Mesendoderm (in vitro differentiated cells): ENCODE measurements at regions not wholly inside any gene's neighbourhood (a gene's known extent, or its start where the extent isn't known, plus 50 kb on each side); places are given as distances from the start of the nearest gene placed in this dataset.

Experiments
- DNase-seq: peaks from one replicate; pipeline ENCODE4 v3.0.0; 2013
- H2AK5ac ChIP-seq: 2 replicates; pipeline ENCODE4 v1.6.1; 2013; ENCODE audit warnings: low read length, inconsistent platforms
- H2BK120ac ChIP-seq: 2 replicates; pipeline ENCODE4 v1.6.1; 2013; ENCODE audit warnings: low read depth, mild to moderate bottlenecking, low read length, moderate library complexity, mixed read lengths
- H2BK15ac ChIP-seq: replicated peaks from 2 replicates; pipeline ENCODE4 v1.6.1; 2013; ENCODE audit warnings: low read depth, mild to moderate bottlenecking, moderate library complexity
- H2BK5ac ChIP-seq: 2 replicates; pipeline ENCODE4 v1.6.1; 2013; ENCODE audit warnings: low read length, inconsistent platforms
- H3K18ac ChIP-seq: 2 replicates; pipeline ENCODE4 v1.6.1; 2013; ENCODE audit warnings: mild to moderate bottlenecking, low read length, mixed read lengths
- H3K23ac ChIP-seq: one replicate; pipeline ENCODE4 v1.6.1; 2013; ENCODE audit warnings: low read length
- H3K27ac ChIP-seq: 2 replicates; pipeline ENCODE4 v1.5.1; 2013; ENCODE audit warnings: low read depth, mild to moderate bottlenecking, inconsistent platforms, low read length, moderate library complexity
- H3K27me3 ChIP-seq: 2 replicates; pipeline ENCODE4 v1.6.1; 2013; ENCODE audit warnings: low read length, control low read depth, mild to moderate bottlenecking, inconsistent platforms; ENCODE audit not compliant: insufficient read depth, poor library complexity
- H3K36me3 ChIP-seq: 2 replicates; pipeline ENCODE4 v1.6.1; 2013; ENCODE audit warnings: low read length, inconsistent platforms; ENCODE audit not compliant: control insufficient read depth, insufficient read depth
- H3K4ac ChIP-seq: one replicate; pipeline ENCODE4 v1.6.1; 2013; ENCODE audit warnings: low read depth, mild to moderate bottlenecking, low read length, moderate library complexity
- H3K4me1 ChIP-seq: 2 replicates; pipeline ENCODE4 v1.6.1; 2013; ENCODE audit warnings: low read depth, low read length, inconsistent platforms; ENCODE audit not compliant: control insufficient read depth
- H3K4me2 ChIP-seq: 2 replicates; pipeline ENCODE4 v1.6.1; 2013; ENCODE audit warnings: low read length
- H3K4me3 ChIP-seq: 2 replicates; pipeline ENCODE4 v1.5.1; 2013; ENCODE audit warnings: mild to moderate bottlenecking, low read length
- H3K56ac ChIP-seq: one replicate; pipeline ENCODE4 v1.6.1; 2013; ENCODE audit warnings: low read length
- H3K79me1 ChIP-seq: 2 replicates; pipeline ENCODE4 v1.6.1; 2013; ENCODE audit warnings: low read length, inconsistent platforms
- H3K79me2 ChIP-seq: 2 replicates; pipeline ENCODE4 v1.6.1; 2013; ENCODE audit warnings: mild to moderate bottlenecking, low read length; ENCODE audit not compliant: control insufficient read depth, insufficient read depth
- H3K9ac ChIP-seq: 2 replicates; pipeline ENCODE4 v1.6.1; 2013; ENCODE audit warnings: low read length, inconsistent platforms
- H4K5ac ChIP-seq: one replicate; pipeline ENCODE4 v1.6.1; 2013; ENCODE audit warnings: low read length
- H4K8ac ChIP-seq: one replicate; pipeline ENCODE4 v1.6.1; 2013; ENCODE audit warnings: low read depth, mild to moderate bottlenecking, control low read depth, low read length, moderate library complexity
- WGBS: extraction: QIAGEN DNeasy Blood & Tissue Kit; methylation state at CpG from one replicate; pipeline ENCODE4 v1.1.7; 2013; ENCODE audit warnings: low lambda C conversion rate, missing lambda C conversion rate; ENCODE audit not compliant: insufficient coverage; ENCODE audit errors: extremely low coverage; 5-methylcytosine and 5-hydroxymethylcytosine counted together

GRCh38 chr20:53678315-53678989 lies 84.8 kb upstream of the ZNF217 start:
- no peak for DNase-seq
- no peak overlapping the region for H3K18ac ChIP-seq
- no peak overlapping the region for H2BK5ac ChIP-seq
- no CpG with 5 or more reads among the region's 7 CpGs for WGBS
- H3K36me3 ChIP-seq: no peaks in the 10 kb centered on the region
- H3K4me1 ChIP-seq: peaks cover 10% of the 10 kb centered on the region
- H3K27me3 ChIP-seq: no peaks in the 10 kb centered on the region
- H3K79me2 ChIP-seq: no peaks in the 10 kb centered on the region
- no peak overlapping the region for H3K4me3 ChIP-seq
- H3K4me2 ChIP-seq: no peak overlapping the region
- H3K23ac ChIP-seq: no peak overlapping the region
- H3K9ac ChIP-seq: no peak overlapping the region
- no peak overlapping the region for H2BK120ac ChIP-seq
- H3K4ac ChIP-seq: no peak overlapping the region
- no peaks in the 10 kb centered on the region for H3K79me1 ChIP-seq
- no peak overlapping the region for H4K8ac ChIP-seq
- no peak overlapping the region for H4K5ac ChIP-seq
- no peak overlapping the region for H2AK5ac ChIP-seq
- H3K27ac ChIP-seq: no peak overlapping the region
- no peak overlapping the region for H2BK15ac ChIP-seq
- no peak overlapping the region for H3K56ac ChIP-seq

DNA sequence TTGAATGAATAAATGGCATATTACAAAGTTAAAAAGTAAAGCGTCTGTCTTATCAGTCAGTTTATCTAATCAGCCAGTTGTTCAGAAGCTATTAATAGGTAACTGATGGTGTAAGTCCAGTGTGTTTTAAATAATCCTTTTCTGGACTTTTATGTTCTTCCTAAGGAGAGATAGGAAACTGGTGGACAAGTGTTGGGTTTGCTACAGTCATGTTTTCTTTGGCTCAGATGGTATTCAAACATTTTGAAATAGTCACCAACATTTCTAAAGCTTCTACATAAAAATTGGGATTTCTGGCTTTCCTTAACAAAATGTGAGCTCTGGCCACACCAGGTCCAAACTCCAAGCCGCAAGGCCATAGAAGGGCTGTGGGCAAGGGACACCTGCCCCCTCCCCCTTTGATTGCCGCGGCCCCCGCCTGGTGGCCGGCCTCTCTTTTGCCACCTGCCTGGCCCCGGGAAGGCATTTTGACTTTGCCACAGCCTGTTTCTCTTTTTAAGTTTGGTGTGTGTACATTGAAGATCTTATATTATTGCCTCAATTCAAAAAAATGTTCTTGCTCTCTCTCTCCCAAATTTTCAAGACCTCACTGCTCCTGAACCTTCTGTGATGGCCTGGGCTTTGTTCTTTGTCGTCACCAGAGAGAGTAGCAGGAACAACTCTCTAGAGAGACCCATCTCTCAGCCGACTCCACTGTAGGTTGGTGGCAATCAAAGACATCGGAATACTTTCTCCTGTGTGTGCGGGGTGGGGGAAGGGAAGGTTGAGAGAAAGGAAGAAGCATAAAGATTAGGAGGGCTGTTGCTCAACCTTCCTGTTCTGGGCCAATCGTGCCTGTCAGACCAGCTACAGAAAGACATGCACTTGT lies 84.0 kb upstream of the ZNF217 start:
- DNase-seq: peak; percentile 73
- no peak overlapping the region for H3K23ac ChIP-seq
- H3K79me1 ChIP-seq: no peaks in the 10 kb centered on the region
- H3K4me3 ChIP-seq: no peak overlapping the region
- H2BK5ac ChIP-seq: no peak overlapping the region
- H3K36me3 ChIP-seq: no peaks in the 10 kb centered on the region
- H3K4me1 ChIP-seq: peaks cover 10% of the 10 kb centered on the region
- no peak overlapping the region for H2BK15ac ChIP-seq
- H3K27me3 ChIP-seq: no peaks in the 10 kb centered on the region
- H3K56ac ChIP-seq: peak overlapping the region; percentile 64
- H2BK120ac ChIP-seq: no peak overlapping the region
- no peak overlapping the region for H3K4me2 ChIP-seq
- no peak overlapping the region for H3K27ac ChIP-seq
- peak overlapping the region; percentile 80 for H3K18ac ChIP-seq
- H4K8ac ChIP-seq: no peak overlapping the region
- no peak overlapping the region for H4K5ac ChIP-seq
- no peak overlapping the region for H2AK5ac ChIP-seq
- no CpG with 5 or more reads among the region's 12 CpGs for WGBS
- no peaks in the 10 kb centered on the region for H3K79me2 ChIP-seq
- no peak overlapping the region for H3K9ac ChIP-seq
- H3K4ac ChIP-seq: no peak overlapping the region

- H3K79me1 ChIP-seq: no peaks in the 10 kb centered on the region
- H3K36me3 ChIP-seq: no peaks in the 10 kb centered on the region
- no peak overlapping the region for H3K23ac ChIP-seq
- H2BK5ac ChIP-seq: no peak overlapping the region
- H2BK120ac ChIP-seq: no peak overlapping the region
- peaks cover 10% of the 10 kb centered on the region for H3K4me1 ChIP-seq
- no peak overlapping the region for H3K4ac ChIP-seq
- no peak overlapping the region for H4K5ac ChIP-seq
- WGBS: no CpG with 5 or more reads among the region's 8 CpGs
- no peak overlapping the region for H2BK15ac ChIP-seq
- no peak overlapping the region for H3K27ac ChIP-seq
- no peak overlapping the region for H2AK5ac ChIP-seq
- no peaks in the 10 kb centered on the region for H3K79me2 ChIP-seq
- no peak overlapping the region for H3K56ac ChIP-seq
- H3K9ac ChIP-seq: no peak overlapping the region
- no peak for DNase-seq
- H3K27me3 ChIP-seq: no peaks in the 10 kb centered on the region
- H4K8ac ChIP-seq: no peak overlapping the region
- H3K4me3 ChIP-seq: no peak overlapping the region
- H3K18ac ChIP-seq: no peak overlapping the region
- H3K4me2 ChIP-seq: no peak overlapping the region
These were observed 83.3 kb upstream of the ZNF217 start for GRCh38 chr20:53676987-53677386.

GRCh38 chr20:53676519-53676822 lies 82.8 kb upstream of the ZNF217 start:
- Histone ChIP-seq H4K8ac (no peak overlapping the region), H3K79me1 (no peaks in the 10 kb centered on the region), H3K27me3 (no peaks in the 10 kb centered on the region), H3K36me3 (no peaks in the 10 kb centered on the region), H3K23ac (no peak overlapping the region), H2BK15ac (no peak overlapping the region), H3K27ac (no peak overlapping the region), H3K56ac (no peak overlapping the region), H3K4me3 (no peak overlapping the region), H3K4me1 (peaks cover 10% of the 10 kb centered on the region), H2BK120ac (no peak overlapping the region), H2BK5ac (no peak overlapping the region), H3K4ac (no peak overlapping the region), H3K4me2 (no peak overlapping the region), H3K18ac (no peak overlapping the region), H2AK5ac (no peak overlapping the region), H3K9ac (no peak overlapping the region), H3K79me2 (no peaks in the 10 kb centered on the region), H4K5ac (no peak overlapping the region)
- DNase-seq: no peak
- no CpG with 5 or more reads among the region's 2 CpGs for WGBS

DNA sequence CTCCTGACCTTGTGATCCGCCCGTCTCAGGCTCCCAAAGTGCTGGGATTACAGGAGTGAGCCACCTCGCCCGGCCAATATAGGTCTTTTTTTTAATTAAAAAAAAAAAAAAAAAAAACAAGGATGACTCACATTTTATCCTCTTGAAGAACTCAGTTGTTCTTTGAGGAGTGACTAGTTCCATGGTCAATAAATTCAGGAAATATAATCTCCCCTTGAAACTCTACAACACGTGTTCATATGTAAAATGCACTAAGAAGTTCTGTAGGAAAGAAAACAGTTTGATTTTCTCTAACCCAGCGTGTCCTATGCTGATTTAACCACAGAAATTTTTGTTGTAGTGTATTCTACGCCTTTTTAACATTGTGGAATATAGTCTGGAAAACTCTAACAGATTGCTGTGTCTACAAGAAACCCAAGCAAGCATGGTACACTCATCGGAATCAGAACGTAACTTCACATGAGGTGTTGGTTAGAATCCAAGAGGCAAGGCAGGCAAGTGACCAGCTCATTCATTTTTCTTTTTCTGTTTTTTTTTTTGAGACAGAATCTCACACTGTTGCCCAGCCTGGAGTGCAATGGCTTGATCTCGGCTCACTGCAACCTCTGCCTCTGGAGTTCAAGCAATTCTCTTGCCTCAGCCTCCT lies 79.0 kb upstream of the ZNF217 start:
- Histone ChIP-seq H3K18ac (no peak overlapping the region), H3K4me3 (no peak overlapping the region), H3K27me3 (no peaks in the 10 kb centered on the region), H2BK15ac (no peak overlapping the region), H3K79me2 (no peaks in the 10 kb centered on the region), H3K4me1 (no peaks in the 10 kb centered on the region), H2BK120ac (no peak overlapping the region), H2AK5ac (no peak overlapping the region), H3K4me2 (no peak overlapping the region), H3K79me1 (no peaks in the 10 kb centered on the region), H4K8ac (no peak overlapping the region), H4K5ac (no peak overlapping the region), H3K9ac (no peak overlapping the region), H3K56ac (no peak overlapping the region), H3K23ac (no peak overlapping the region), H3K36me3 (no peaks in the 10 kb centered on the region), H2BK5ac (no peak overlapping the region), H3K27ac (no peak overlapping the region), H3K4ac (peak overlapping the region; percentile 16)
- WGBS: no CpG with 5 or more reads among the region's 10 CpGs
- DNase-seq: no peak
